ENCODE measurements at regions not wholly inside any gene's neighbourhood (a gene's known extent, or its start where the extent isn't known, plus 50 kb on each side); places are given as distances from the start of the nearest gene placed in this dataset.

DNA sequence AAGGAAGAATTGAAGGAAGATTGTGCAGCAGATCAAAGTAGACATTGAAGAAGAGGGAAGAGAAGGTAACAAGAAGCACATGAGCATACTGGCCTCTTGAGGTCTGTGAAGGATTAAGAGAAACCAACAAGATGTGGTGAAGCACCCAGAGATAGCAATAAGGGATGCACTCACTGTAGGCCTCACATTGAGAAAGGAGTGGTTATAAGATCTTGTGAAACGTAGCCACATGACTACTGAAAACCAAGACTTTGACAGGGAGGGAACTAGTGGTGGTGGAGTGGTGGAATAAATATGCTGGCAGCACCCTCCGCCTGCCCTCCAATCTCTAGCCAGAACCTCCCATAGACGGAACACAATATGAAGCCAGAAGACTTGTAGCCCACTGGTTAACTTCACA is 651.2 kb downstream of the DIPK2A start:
- no peak for ATAC-seq (ENCODE audit: insufficient number of reproducible peaks, low FRiP score, low read depth)
- H3K27ac ChIP-seq: no peak overlapping the region
- no peak overlapping the region for H3K4me3 ChIP-seq
- DNase-seq (ENCODE audit: low spot score): no peak
- H3K27me3 ChIP-seq (replicated peaks; ENCODE audit: insufficient read depth): no peaks in the 10 kb centered on the region
- no peak for TF ChIP-seq CTCF (IDR thresholded peaks at IDR 0.05)
- H3K4me1 ChIP-seq (ENCODE audit: control insufficient read depth in 1 of 2, low read depth in 2 of 2): no peaks in the 10 kb centered on the region
- H3K9me3 ChIP-seq: no peaks in the 10 kb centered on the region
- no peaks in the 10 kb centered on the region for H3K36me3 ChIP-seq

- TF ChIP-seq CTCF (IDR thresholded peaks at IDR 0.05): no peak
- Histone ChIP-seq H3K4me3 (no peak overlapping the region), H3K27ac (no peak overlapping the region), H3K4me1 (ENCODE audit: control insufficient read depth in 1 of 2, low read depth in 2 of 2) (no peaks in the 10 kb centered on the region), H3K27me3 (replicated peaks; ENCODE audit: insufficient read depth) (no peaks in the 10 kb centered on the region), H3K36me3 (no peaks in the 10 kb centered on the region), H3K9me3 (no peaks in the 10 kb centered on the region)
- no peak for DNase-seq (ENCODE audit: low spot score)
- no peak for ATAC-seq (ENCODE audit: insufficient number of reproducible peaks, low FRiP score, low read depth)
These were observed 653.0 kb downstream of the DIPK2A start for GRCh38 chr3:144624656-144625055.

DNA sequence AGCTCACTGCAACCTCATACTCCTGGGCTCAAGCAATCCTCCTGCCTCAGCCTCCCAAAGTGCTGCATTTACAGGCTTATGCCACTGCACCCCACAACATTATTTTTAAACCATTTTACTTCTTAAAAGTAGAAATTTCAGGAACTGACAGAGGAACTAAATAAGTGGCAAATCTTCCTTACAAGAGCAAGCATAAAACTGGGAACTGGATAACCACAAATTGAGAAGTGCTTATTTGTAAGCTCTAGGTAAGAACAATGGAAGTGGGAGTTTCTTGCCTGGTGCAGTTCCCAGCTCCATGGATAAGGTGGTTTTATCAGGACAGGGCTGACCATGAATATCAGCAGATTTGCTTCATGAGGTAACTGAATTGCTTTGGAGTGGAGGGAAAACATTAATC is 655.2 kb downstream of the DIPK2A start:
- no peak for TF ChIP-seq CTCF (IDR thresholded peaks at IDR 0.05)
- H3K27ac ChIP-seq: no peak overlapping the region
- no peaks in the 10 kb centered on the region for H3K4me1 ChIP-seq (ENCODE audit: control insufficient read depth in 1 of 2, low read depth in 2 of 2)
- no peak for DNase-seq (ENCODE audit: low spot score)
- H3K27me3 ChIP-seq (replicated peaks; ENCODE audit: insufficient read depth): no peaks in the 10 kb centered on the region
- no peaks in the 10 kb centered on the region for H3K36me3 ChIP-seq
- no peak overlapping the region for H3K4me3 ChIP-seq
- no peak for ATAC-seq (ENCODE audit: insufficient number of reproducible peaks, low FRiP score, low read depth)
- no peaks in the 10 kb centered on the region for H3K9me3 ChIP-seq

- no peak for DNase-seq (ENCODE audit: low spot score)
These were observed 657.8 kb downstream of the DIPK2A start for GRCh38 chr3:144629381-144629780.

DNA sequence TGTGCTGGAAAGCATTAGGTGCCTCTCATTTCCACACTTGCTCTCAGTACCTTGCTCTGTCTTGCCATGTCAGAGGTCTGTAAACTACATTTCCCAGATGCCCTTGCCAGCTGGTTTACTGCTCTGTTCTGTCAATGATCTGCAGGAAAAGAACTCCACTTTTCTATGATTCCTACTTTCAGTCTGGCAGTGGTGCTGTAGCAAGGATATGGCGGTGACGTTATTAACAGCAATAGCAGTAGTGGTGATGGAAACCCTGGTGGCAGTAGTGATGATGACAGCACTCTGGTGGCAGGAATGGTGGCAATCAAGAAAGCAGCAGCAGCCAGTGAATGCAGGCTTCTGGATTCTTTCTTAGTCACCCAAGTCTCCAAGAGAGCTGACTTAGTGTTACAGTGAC is 665.2 kb downstream of the DIPK2A start:
- Histone ChIP-seq H3K9me3 (no peaks in the 10 kb centered on the region), H3K36me3 (no peaks in the 10 kb centered on the region), H3K4me1 (ENCODE audit: control insufficient read depth in 1 of 2, low read depth in 2 of 2) (no peaks in the 10 kb centered on the region), H3K27ac (no peak overlapping the region), H3K27me3 (replicated peaks; ENCODE audit: insufficient read depth) (no peaks in the 10 kb centered on the region), H3K4me3 (no peak overlapping the region)
- no peak for DNase-seq (ENCODE audit: low spot score)
- TF ChIP-seq CTCF (IDR thresholded peaks at IDR 0.05): no peak
- no peak for ATAC-seq (ENCODE audit: insufficient number of reproducible peaks, low FRiP score, low read depth)

More at GRCh38 chr3:144629381-144629780, 657.8 kb downstream of the DIPK2A start:
- no peak for ATAC-seq (ENCODE audit: insufficient number of reproducible peaks, low FRiP score, low read depth)
- Histone ChIP-seq H3K27ac (no peak overlapping the region), H3K27me3 (replicated peaks; ENCODE audit: insufficient read depth) (no peaks in the 10 kb centered on the region), H3K9me3 (no peaks in the 10 kb centered on the region), H3K36me3 (no peaks in the 10 kb centered on the region), H3K4me1 (ENCODE audit: control insufficient read depth in 1 of 2, low read depth in 2 of 2) (no peaks in the 10 kb centered on the region), H3K4me3 (no peak overlapping the region)
- no peak for TF ChIP-seq CTCF (IDR thresholded peaks at IDR 0.05)
